H1 (cell line): ENCODE measurements at regions not wholly inside any gene's neighbourhood (a gene's known extent, or its start where the extent isn't known, plus 50 kb on each side); places are given as distances from the start of the nearest gene placed in this dataset.

Experiments used
- CTCF ChIA-PET: fragments of 300-600 bp; sonication (Branson Sonifier 250); formaldehyde crosslinking; loops from one replicate; lab custom pipeline; 2021; ENCODE audit not compliant: partially characterized antibody; lab: Charles Lee
- POLR2A ChIA-PET: fragments of 300-600 bp; sonication (Branson Sonifier 250); formaldehyde crosslinking; loops from one replicate; lab custom pipeline; 2021; ENCODE audit warnings: inconsistent platforms; ENCODE audit not compliant: partially characterized antibody; lab: Charles Lee
- DNase-seq, 2 experiments: peaks; one replicate each; pipeline versions ENCODE4 v3.0.0 to v3.0.0-alpha.2; 2010 to 2022; ENCODE audit warnings: low spot score in 2 of 2, low read depth in 1 of 2, mixed read lengths in 1 of 2
- FAIRE-seq: peaks from 2 replicates; lab custom pipeline; 2011; peaks lifted over from hg19 to GRCh38; lab: Jason Lieb, UNC
- H2AFZ ChIP-seq: 2 replicates; pipeline ENCODE4 v1.8.1; 2012; ENCODE audit warnings: low read length, inconsistent platforms
- H2AK5ac ChIP-seq: 2 replicates; pipeline ENCODE4 v1.6.1; 2013; ENCODE audit warnings: low read depth, low read length
- H2BK120ac ChIP-seq: replicated peaks from 2 replicates; pipeline ENCODE3; 2013; ENCODE audit warnings: low read depth, low read length, inconsistent platforms
- H2BK12ac ChIP-seq: 2 replicates; pipeline ENCODE4 v1.6.1; 2013; ENCODE audit warnings: low read depth, low read length
- H2BK15ac ChIP-seq: 2 replicates; pipeline ENCODE4 v1.6.1; 2013; ENCODE audit warnings: low read length
- H2BK20ac ChIP-seq: 2 replicates; pipeline ENCODE4 v1.6.1; 2013; ENCODE audit warnings: low read length
- H2BK5ac ChIP-seq: 2 replicates; pipeline ENCODE4 v1.6.1; 2013; ENCODE audit warnings: low read depth, low read length
- H3K14ac ChIP-seq: 2 replicates; pipeline ENCODE4 v1.6.1; 2013; ENCODE audit warnings: inconsistent platforms; ENCODE audit not compliant: insufficient read length
- H3K18ac ChIP-seq: 2 replicates; pipeline ENCODE4 v1.6.1; 2013; ENCODE audit warnings: low read length; ENCODE audit errors: extremely low read depth
- H3K23ac ChIP-seq: 2 replicates; pipeline ENCODE4 v1.6.1; 2013; ENCODE audit warnings: inconsistent platforms; ENCODE audit not compliant: insufficient read length
- H3K23me2 ChIP-seq: 2 replicates; pipeline ENCODE4 v1.6.1; 2013; ENCODE audit warnings: low read depth, low read length
- H3K27ac ChIP-seq: 2 replicates; pipeline ENCODE4 v1.6.1; 2011; ENCODE audit warnings: low read depth, low read length, inconsistent platforms
- H3K27me3 ChIP-seq, 4 experiments: replicated peaks in 1 of 4; 1 replicate in 1 of 4; 2 replicates in 3 of 4; pipeline versions ENCODE4 v1.6.1 to v1.8.1; 2011 to 2013; ENCODE audit warnings: low read length in 3 of 4, mild to moderate bottlenecking in 3 of 4, inconsistent platforms in 2 of 4, mixed read lengths in 2 of 4, moderate library complexity in 1 of 4; ENCODE audit not compliant: control insufficient read depth in 3 of 4, insufficient read depth in 3 of 4; ENCODE audit errors: extremely low read depth in 1 of 4
- H3K36me3 ChIP-seq, 4 experiments: 2 replicates each; pipeline versions ENCODE4 v1.6.1 to v1.8.1; 2011 to 2013; ENCODE audit warnings: mild to moderate bottlenecking in 4 of 4, low read length in 3 of 4, moderate library complexity in 2 of 4, control low read depth in 1 of 4, inconsistent platforms in 1 of 4; ENCODE audit not compliant: insufficient read depth in 4 of 4, control insufficient read depth in 2 of 4
- H3K4ac ChIP-seq: replicated peaks from 2 replicates; pipeline ENCODE3; 2013; ENCODE audit warnings: low read length, low read depth, mixed read lengths, inconsistent platforms; ENCODE audit not compliant: insufficient read length
- H3K4me1 ChIP-seq, 4 experiments: replicated peaks in 1 of 4; 1 replicate in 1 of 4; 2 replicates in 3 of 4; pipeline versions ENCODE4 v1.6.1 to v1.8.1; 2011 to 2013; ENCODE audit warnings: low read length in 3 of 4, inconsistent platforms in 2 of 4, mixed read lengths in 1 of 4; ENCODE audit not compliant: insufficient read depth in 4 of 4, control insufficient read depth in 3 of 4
- H3K4me2 ChIP-seq, 2 experiments: 2 replicates each; pipeline versions ENCODE4 v1.6.1 to v1.8.1; 2011 to 2013; ENCODE audit warnings: low read depth in 2 of 2, low read length in 2 of 2, control low read depth in 1 of 2, inconsistent platforms in 1 of 2, mild to moderate bottlenecking in 1 of 2; ENCODE audit not compliant: insufficient read depth in 1 of 2
- H3K4me3 ChIP-seq, 4 experiments: fragments of 200-600, 300-600 bp in 1 of 4; sonication (generic), shearing (Covaris generic), sonication (Bioruptor Twin) in 1 of 4; 2 replicates each; pipeline versions ENCODE4 v1.5.1 to v1.8.1; 2011 to 2016; ENCODE audit warnings: low read length in 4 of 4, low read depth in 3 of 4, control low read depth in 2 of 4, inconsistent platforms in 2 of 4, mild to moderate bottlenecking in 2 of 4, mixed read lengths in 1 of 4, moderate library complexity in 1 of 4; ENCODE audit not compliant: insufficient read depth in 2 of 4; ENCODE audit errors: extremely low read depth in 1 of 4
- H3K56ac ChIP-seq: replicated peaks from 2 replicates; pipeline ENCODE3; 2013; ENCODE audit warnings: low read depth, mild to moderate bottlenecking, mixed read lengths, low read length, inconsistent platforms; ENCODE audit not compliant: insufficient read length
- H3K79me1 ChIP-seq: 2 replicates; pipeline ENCODE4 v1.6.1; 2013; ENCODE audit warnings: low read depth, low read length, control low read depth
- H3K79me2 ChIP-seq, 2 experiments: 2 replicates each; pipeline versions ENCODE4 v1.6.1 to v1.8.1; 2012 to 2013; ENCODE audit warnings: low read length in 2 of 2, mild to moderate bottlenecking in 2 of 2, inconsistent platforms in 1 of 2; ENCODE audit not compliant: insufficient read depth in 2 of 2, control insufficient read depth in 1 of 2
- H3K9ac ChIP-seq, 4 experiments: replicated peaks in 1 of 4; 1 replicate in 1 of 4; 2 replicates in 3 of 4; pipeline versions ENCODE4 v1.6.1 to v1.8.1; 2011 to 2013; ENCODE audit warnings: low read depth in 3 of 4, low read length in 3 of 4, control low read depth in 2 of 4, mild to moderate bottlenecking in 2 of 4, moderate library complexity in 2 of 4, inconsistent platforms in 1 of 4; ENCODE audit errors: extremely low read depth in 1 of 4
- H3K9me3 ChIP-seq, 2 experiments: 2 replicates each; pipeline versions ENCODE4 v1.6.1 to v1.8.1; 2012 to 2013; ENCODE audit warnings: mild to moderate bottlenecking in 2 of 2, moderate library complexity in 2 of 2, control low read depth in 1 of 2, inconsistent platforms in 1 of 2, low read depth in 1 of 2, low read length in 1 of 2, mixed read lengths in 1 of 2; ENCODE audit not compliant: insufficient read depth in 2 of 2
- H4K20me1 ChIP-seq, 2 experiments: replicated peaks in 1 of 2; 2 replicates each; pipeline versions ENCODE3 to v1.8.1; 2011 to 2013; ENCODE audit warnings: inconsistent platforms in 2 of 2, low read length in 2 of 2, mild to moderate bottlenecking in 1 of 2; ENCODE audit not compliant: insufficient read depth in 2 of 2, control insufficient read depth in 1 of 2
- H4K5ac ChIP-seq: 2 replicates; pipeline ENCODE4 v1.6.1; 2013; ENCODE audit warnings: low read length, low read depth, mixed read lengths, inconsistent platforms; ENCODE audit not compliant: insufficient read length
- H4K8ac ChIP-seq: 2 replicates; pipeline ENCODE4 v1.8.0; 2013; ENCODE audit warnings: mild to moderate bottlenecking, moderate library complexity, low read length, inconsistent platforms; ENCODE audit not compliant: insufficient read depth; ENCODE audit errors: extremely low read depth
- H4K91ac ChIP-seq: replicated peaks from 2 replicates; pipeline ENCODE3; 2013; ENCODE audit warnings: low read length, mixed read lengths, inconsistent platforms; ENCODE audit not compliant: insufficient read length
- BRCA1 ChIP-seq: IDR thresholded peaks from 2 replicates; pipeline ENCODE4 v1.6.1; 2012; ENCODE audit warnings: low read depth, low read length, improper control_type of control experiment
- EGR1 ChIP-seq: IDR thresholded peaks from 2 replicates; pipeline ENCODE4 v1.6.1; 2011; ENCODE audit warnings: low read depth, low read length, borderline replicate concordance
- EP300 ChIP-seq, 2 experiments: IDR thresholded peaks; 1 replicate in 1 of 2; 2 replicates in 1 of 2; pipeline ENCODE4 v1.6.1; 2011 to 2012; ENCODE audit warnings: low read depth in 2 of 2, low read length in 2 of 2, mild to moderate bottlenecking in 2 of 2, borderline replicate concordance in 1 of 2, inconsistent platforms in 1 of 2, moderate library complexity in 1 of 2
- KDM4A ChIP-seq: IDR thresholded peaks from one replicate; pipeline ENCODE4 v1.7.1; 2012; ENCODE audit warnings: low read depth, mild to moderate bottlenecking, moderate library complexity, low read length, inconsistent platforms; ENCODE audit not compliant: severe bottlenecking
- KDM5A ChIP-seq: fragments of 200-600 bp; IDR thresholded peaks from 2 replicates; pipeline ENCODE4 v1.7.1; 2012; ENCODE audit warnings: mild to moderate bottlenecking, low read length, inconsistent platforms, mixed read lengths
- POLR2A ChIP-seq, 2 experiments: IDR thresholded peaks; 1 replicate in 1 of 2; 2 replicates in 1 of 2; pipeline ENCODE4 v1.6.1; 2011; ENCODE audit warnings: low read depth in 2 of 2, low read length in 2 of 2, mild to moderate bottlenecking in 2 of 2; ENCODE audit errors: control extremely low read depth in 1 of 2
- SIN3A ChIP-seq, 2 experiments: IDR thresholded peaks in 1 of 2; conservative IDR thresholded peaks in 1 of 2; 2 replicates each; pipeline ENCODE4 v1.6.1; 2011 to 2012; ENCODE audit warnings: low read length in 2 of 2, improper control_type of control experiment in 1 of 2, low read depth in 1 of 2, mild to moderate bottlenecking in 1 of 2
- WGBS, 2 experiments: shearing (Covaris generic) in 1 of 2; methylation state at CpG; one replicate each; pipeline versions ENCODE4 v1.1.6 to v1.1.7; 2013 to 2015; ENCODE audit warnings: low lambda C conversion rate in 2 of 2, mixed read lengths in 2 of 2, inconsistent platforms in 1 of 2, low coverage in 1 of 2, missing lambda C conversion rate in 1 of 2; ENCODE audit not compliant: insufficient replicate concordance in 2 of 2, insufficient coverage in 1 of 2, insufficient read length in 1 of 2; ENCODE audit errors: extremely low coverage in 1 of 2, missing lambda C conversion rate in 1 of 2; 5-methylcytosine and 5-hydroxymethylcytosine counted together

DNA sequence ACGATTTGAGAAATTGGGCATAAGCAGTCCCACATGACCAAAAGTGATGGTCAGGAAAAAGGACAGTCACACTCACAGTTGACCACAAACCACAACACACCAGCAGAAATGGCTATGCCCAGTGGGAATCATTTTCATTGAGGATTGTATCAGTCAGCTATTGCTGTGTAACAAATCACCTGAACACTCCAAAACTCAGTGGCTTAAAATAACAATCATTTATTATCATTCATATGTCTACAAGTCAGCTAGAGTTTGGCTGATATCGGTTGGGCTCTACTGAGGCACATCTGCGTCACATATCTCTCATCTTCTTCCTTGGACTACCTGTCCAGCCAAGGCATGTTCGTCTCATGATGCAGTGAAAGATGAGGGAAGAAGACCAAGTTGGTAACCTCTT lies 93.3 kb downstream of the CMC2 start:
- Histone ChIP-seq H3K14ac (no peak overlapping the region), H3K36me3 (no peaks in the 10 kb centered on the region), H3K56ac (no peak overlapping the region), H4K20me1 (no peaks in the 10 kb centered on the region), H3K27me3 (no peaks in the 10 kb centered on the region), H2BK15ac (no peak overlapping the region), H3K9me3 (peaks cover 3 to 7% of the 10 kb centered on the region in 2 experiments; a peak in 3 of 4 replicates), H3K4me3 (no peak overlapping the region), H3K4me2 (no peak overlapping the region), H3K79me2 (no peaks in the 10 kb centered on the region), H4K91ac (no peak overlapping the region), H2BK5ac (no peak overlapping the region), H3K23me2 (no peaks in the 10 kb centered on the region), H2AFZ (no peak overlapping the region), H2BK120ac (no peak overlapping the region), H3K27ac (no peak overlapping the region), H4K8ac (no peak overlapping the region), H2BK12ac (no peak overlapping the region), H3K9ac (no peak overlapping the region), H3K79me1 (no peaks in the 10 kb centered on the region), H2BK20ac (no peak overlapping the region), H3K4me1 (peaks cover 0 to 5% (median 0%) of the 10 kb centered on the region in 4 experiments; a peak in 1 of 7 replicates), H3K23ac (no peak overlapping the region), H2AK5ac (no peak overlapping the region), H3K4ac (no peak overlapping the region), H4K5ac (no peak overlapping the region), H3K18ac (no peak overlapping the region)
- ChIA-PET POLR2A (no interaction called here), CTCF (no interaction called here)
- no peak for DNase-seq
- FAIRE-seq = no peak
- WGBS, 2 experiments = 95% methylated on average over 4 of the region's 4 CpGs; no CpG with 5 or more reads in 1 of the 2 experiments
- TF ChIP-seq KDM5A (no peak), EGR1 (no peak), KDM4A (no peak), BRCA1 (no peak), POLR2A (IDR thresholded peaks at IDR 0.05; ENCODE audit: control extremely low read depth in 1 of 2, low read depth in 2 of 2, low read length in 2 of 2) (no peak), SIN3A (conservative IDR thresholded peaks at IDR 0.05 in 1 of 2, IDR thresholded peaks at IDR 0.05 in 1 of 2; ENCODE audit: low read depth in 1 of 2, low read length in 2 of 2) (no peak), EP300 (IDR thresholded peaks at IDR 0.05; ENCODE audit: borderline replicate concordance in 1 of 2, low read depth in 2 of 2, low read length in 2 of 2) (no peak)
